ENCODE measurements at regions not wholly inside any gene's neighbourhood (a gene's known extent, or its start where the extent isn't known, plus 50 kb on each side); places are given as distances from the start of the nearest gene placed in this dataset.
"Not testable (repeated sequence)": the region's sequence is repeated elsewhere in the genome, so short reads cannot be mapped to it uniquely, and the experiment has no call there.

GRCh38 chr11:41816396-41816795 lies 356.9 kb upstream of the LRRC4C start:
- Histone ChIP-seq H3K9ac (ENCODE audit: low read depth, low read length) (no peak overlapping the region), H3K36me3 (ENCODE audit: insufficient read depth, low read length) (no peaks in the 10 kb centered on the region), H3K4me2 (ENCODE audit: insufficient read depth, low read length) (no peak overlapping the region), H3K4me3 (ENCODE audit: low read depth in 1 of 2, low read length in 2 of 2) (no peak overlapping the region), H3K9me3 (ENCODE audit: insufficient read depth, low read length, severe bottlenecking) (peaks cover 6% of the 10 kb centered on the region), H4K20me1 (ENCODE audit: insufficient read depth, low read length) (no peaks in the 10 kb centered on the region), H3K27ac (ENCODE audit: low read length) (no peak overlapping the region), H3K27me3 (ENCODE audit: insufficient read depth, low read length, poor library complexity) (no peaks in the 10 kb centered on the region), H3K4me1 (ENCODE audit: insufficient read depth, low read length) (no peaks in the 10 kb centered on the region), H3K79me2 (ENCODE audit: insufficient read depth, low read length) (no peaks in the 10 kb centered on the region), H2AFZ (ENCODE audit: low read depth, low read length) (no peak overlapping the region)
- DNase-seq (no peak), ATAC-seq (ENCODE audit: insufficient read depth, low read depth) (no peak)
- TF ChIP-seq CTCF (IDR thresholded peaks at IDR 0.05; ENCODE audit: borderline replicate concordance, extremely low read depth, low read length, poor library complexity, severe bottlenecking) (no peak), EZH2 (IDR thresholded peaks at IDR 0.05; ENCODE audit: borderline replicate concordance, low read depth, low read length, severe bottlenecking) (no peak)

- not testable (repeated sequence) for H3K27me3 ChIP-seq (ENCODE audit: insufficient read depth, low read length, poor library complexity); H3K36me3 ChIP-seq (ENCODE audit: insufficient read depth, low read length); H3K9me3 ChIP-seq (ENCODE audit: insufficient read depth, low read length, severe bottlenecking); DNase-seq; H3K9ac ChIP-seq (ENCODE audit: low read depth, low read length); H3K27ac ChIP-seq (ENCODE audit: low read length); H3K4me3 ChIP-seq (ENCODE audit: low read depth in 1 of 2, low read length in 2 of 2); ATAC-seq (ENCODE audit: insufficient read depth, low read depth); H3K79me2 ChIP-seq (ENCODE audit: insufficient read depth, low read length); H2AFZ ChIP-seq (ENCODE audit: low read depth, low read length); H3K4me2 ChIP-seq (ENCODE audit: insufficient read depth, low read length); H4K20me1 ChIP-seq (ENCODE audit: insufficient read depth, low read length); H3K4me1 ChIP-seq (ENCODE audit: insufficient read depth, low read length)
These were observed 364.8 kb upstream of the LRRC4C start for GRCh38 chr11:41824287-41824686.

- H3K4me2 ChIP-seq (ENCODE audit: insufficient read depth, low read length), result no peak overlapping the region
- ATAC-seq (ENCODE audit: insufficient read depth, low read depth), result no peak
- H3K79me2 ChIP-seq (ENCODE audit: insufficient read depth, low read length), result no peaks in the 10 kb centered on the region
- H3K4me3 ChIP-seq (ENCODE audit: low read depth in 1 of 2, low read length in 2 of 2), result no peak overlapping the region
- H3K36me3 ChIP-seq (ENCODE audit: insufficient read depth, low read length), result no peaks in the 10 kb centered on the region
- no peak overlapping the region for H2AFZ ChIP-seq (ENCODE audit: low read depth, low read length)
- H3K9me3 ChIP-seq (ENCODE audit: insufficient read depth, low read length, severe bottlenecking), result peaks cover 3% of the 10 kb centered on the region
- no peak overlapping the region for H3K9ac ChIP-seq (ENCODE audit: low read depth, low read length)
- no peak overlapping the region for H3K27ac ChIP-seq (ENCODE audit: low read length)
- DNase-seq, result no peak
- H3K27me3 ChIP-seq (ENCODE audit: insufficient read depth, low read length, poor library complexity), result no peaks in the 10 kb centered on the region
- TF ChIP-seq EZH2 (IDR thresholded peaks at IDR 0.05; ENCODE audit: borderline replicate concordance, low read depth, low read length, severe bottlenecking), result no peak
- no peaks in the 10 kb centered on the region for H4K20me1 ChIP-seq (ENCODE audit: insufficient read depth, low read length)
- no peaks in the 10 kb centered on the region for H3K4me1 ChIP-seq (ENCODE audit: insufficient read depth, low read length)
These were observed 366.6 kb upstream of the LRRC4C start for GRCh38 chr11:41826085-41826484.

GRCh38 chr11:41836431-41836830 lies 377.0 kb upstream of the LRRC4C start:
- Histone ChIP-seq H3K79me2 (ENCODE audit: insufficient read depth, low read length) (no peaks in the 10 kb centered on the region), H3K4me1 (ENCODE audit: insufficient read depth, low read length) (no peaks in the 10 kb centered on the region), H3K4me2 (ENCODE audit: insufficient read depth, low read length) (no peak overlapping the region), H3K27me3 (ENCODE audit: insufficient read depth, low read length, poor library complexity) (no peaks in the 10 kb centered on the region), H3K4me3 (ENCODE audit: low read depth in 1 of 2, low read length in 2 of 2) (no peak overlapping the region), H3K36me3 (ENCODE audit: insufficient read depth, low read length) (no peaks in the 10 kb centered on the region), H2AFZ (ENCODE audit: low read depth, low read length) (no peak overlapping the region), H4K20me1 (ENCODE audit: insufficient read depth, low read length) (no peaks in the 10 kb centered on the region), H3K9ac (ENCODE audit: low read depth, low read length) (no peak overlapping the region), H3K9me3 (ENCODE audit: insufficient read depth, low read length, severe bottlenecking) (no peaks in the 10 kb centered on the region), H3K27ac (ENCODE audit: low read length) (no peak overlapping the region)
- TF ChIP-seq CTCF (IDR thresholded peaks at IDR 0.05; ENCODE audit: borderline replicate concordance, extremely low read depth, low read length, poor library complexity, severe bottlenecking) (no peak), EZH2 (IDR thresholded peaks at IDR 0.05; ENCODE audit: borderline replicate concordance, low read depth, low read length, severe bottlenecking) (no peak)
- DNase-seq, result no peak
- ATAC-seq (ENCODE audit: insufficient read depth, low read depth), result no peak

All from DND-41 (cell line).